WI38 (cell line): ENCODE measurements at regions not wholly inside any gene's neighbourhood (a gene's known extent, or its start where the extent isn't known, plus 50 kb on each side); places are given as distances from the start of the nearest gene placed in this dataset.

Experiments
- H3K4me3 ChIP-seq: 2 replicates; pipeline ENCODE4 v1.5.1; 2011; ENCODE audit warnings: low read depth, mild to moderate bottlenecking, control low read depth, low read length
- CTCF ChIP-seq: IDR thresholded peaks from 2 replicates; pipeline ENCODE4 v1.5.1; 2012; ENCODE audit warnings: low read depth, mild to moderate bottlenecking, control low read depth, low read length

- TF ChIP-seq CTCF = no peak
- no peak overlapping the region for H3K4me3 ChIP-seq
These were observed 333.3 kb upstream of the PLXNA2 start for GRCh38 chr1:208577381-208577905.

DNA sequence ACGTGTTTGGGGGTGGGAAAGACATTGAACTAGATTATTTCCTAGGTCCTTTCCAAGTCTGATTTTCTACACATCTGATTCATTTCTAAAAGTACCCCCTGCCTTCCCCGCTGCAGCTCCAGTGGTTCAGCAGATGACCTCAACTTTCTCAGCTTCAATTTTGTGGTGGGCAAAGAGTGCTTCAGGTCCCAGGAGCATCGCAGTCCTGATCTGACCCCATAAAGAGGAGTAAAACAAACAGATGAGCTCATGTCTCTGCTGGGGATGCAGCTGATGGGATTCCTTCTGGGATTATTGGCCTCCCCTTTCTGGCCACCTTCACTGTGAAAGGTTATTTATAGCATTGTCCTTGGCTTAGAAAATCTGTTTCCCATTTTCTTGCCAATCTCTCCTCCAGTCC lies 337.0 kb upstream of the PLXNA2 start:
- H3K4me3 ChIP-seq = no peak overlapping the region
- no peak for TF ChIP-seq CTCF

DNA sequence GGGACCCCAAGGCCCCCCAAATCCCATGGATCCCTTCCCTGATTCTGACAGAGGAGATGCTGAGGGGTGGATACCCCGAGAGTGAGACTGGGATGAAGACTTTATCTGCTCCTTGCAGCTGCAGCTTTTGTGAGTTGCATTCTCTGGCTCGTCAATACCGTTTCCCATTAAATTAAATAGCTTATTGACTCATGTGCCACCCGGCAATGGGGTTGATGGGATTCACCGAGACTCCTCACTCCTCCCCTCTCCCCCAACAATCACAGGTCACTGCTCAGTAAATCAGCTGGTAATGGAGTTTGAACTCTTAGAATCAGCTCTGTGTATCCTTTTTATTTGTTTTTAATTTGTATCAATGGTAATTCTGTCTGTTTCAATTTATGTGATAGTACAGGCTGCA lies 337.5 kb upstream of the PLXNA2 start:
- TF ChIP-seq CTCF = no peak
- H3K4me3 ChIP-seq = no peak overlapping the region

GRCh38 chr1:208584167-208584755 lies 340.1 kb upstream of the PLXNA2 start:
- H3K4me3 ChIP-seq = no peak overlapping the region
- no peak for TF ChIP-seq CTCF

- no peak overlapping the region for H3K4me3 ChIP-seq
- TF ChIP-seq CTCF = no peak
These were observed 342.9 kb upstream of the PLXNA2 start for GRCh38 chr1:208587110-208587509.

GRCh38 chr1:208593306-208594006 lies 349.3 kb upstream of the PLXNA2 start:
- TF ChIP-seq CTCF = no peak
- H3K4me3 ChIP-seq = no peak overlapping the region

- no peak for TF ChIP-seq CTCF
- no peak overlapping the region for H3K4me3 ChIP-seq
These were observed 351.1 kb upstream of the PLXNA2 start for GRCh38 chr1:208595236-208595635.
